ENCODE measurements at regions not wholly inside any gene's neighbourhood (a gene's known extent, or its start where the extent isn't known, plus 50 kb on each side); places are given as distances from the start of the nearest gene placed in this dataset.

- Mint-ChIP-seq H3K36me3 (no peaks in the 10 kb centered on the region), H3K27ac (no peak overlapping the region)
Observed at GRCh38 chr12:124726596-124727263, 136.9 kb downstream of the SCARB1 start.

GRCh38 chr12:124725597-124726237 is 137.9 kb downstream of the SCARB1 start:
- Mint-ChIP-seq H3K36me3 (no peaks in the 10 kb centered on the region), H3K4me3 (no peak overlapping the region), H3K27me3 (no peaks in the 10 kb centered on the region), H3K27ac (no peak overlapping the region), H3K4me1 (ENCODE audit: low read depth) (no peaks in the 10 kb centered on the region), H3K9me3 (ENCODE audit: low read depth) (no peaks in the 10 kb centered on the region)

More at GRCh38 chr12:124726596-124727263, 136.9 kb downstream of the SCARB1 start:
- no peaks in the 10 kb centered on the region for H3K27me3 Mint-ChIP-seq
- no peaks in the 10 kb centered on the region for H3K9me3 Mint-ChIP-seq (ENCODE audit: low read depth)
- H3K4me3 Mint-ChIP-seq, result no peak overlapping the region
- H3K4me1 Mint-ChIP-seq (ENCODE audit: low read depth), result no peaks in the 10 kb centered on the region

GRCh38 chr12:124725099-124725498 is 138.6 kb downstream of the SCARB1 start:
- no peaks in the 10 kb centered on the region for H3K4me1 Mint-ChIP-seq (ENCODE audit: low read depth)
- H3K27ac Mint-ChIP-seq, result no peak overlapping the region
- H3K36me3 Mint-ChIP-seq, result no peaks in the 10 kb centered on the region
- no peaks in the 10 kb centered on the region for H3K27me3 Mint-ChIP-seq
- H3K4me3 Mint-ChIP-seq, result no peak overlapping the region
- H3K9me3 Mint-ChIP-seq (ENCODE audit: low read depth), result no peaks in the 10 kb centered on the region

GRCh38 chr12:124722878-124723277 is 140.8 kb downstream of the SCARB1 start:
- Mint-ChIP-seq H3K4me1 (ENCODE audit: low read depth) (no peaks in the 10 kb centered on the region), H3K9me3 (ENCODE audit: low read depth) (no peaks in the 10 kb centered on the region), H3K27ac (no peak overlapping the region), H3K27me3 (no peaks in the 10 kb centered on the region), H3K36me3 (no peaks in the 10 kb centered on the region), H3K4me3 (no peak overlapping the region)

- H3K4me3 Mint-ChIP-seq, result no peak overlapping the region
- H3K36me3 Mint-ChIP-seq, result no peaks in the 10 kb centered on the region
- no peaks in the 10 kb centered on the region for H3K9me3 Mint-ChIP-seq (ENCODE audit: low read depth)
- H3K27me3 Mint-ChIP-seq, result no peaks in the 10 kb centered on the region
- H3K4me1 Mint-ChIP-seq (ENCODE audit: low read depth), result no peaks in the 10 kb centered on the region
- no peak overlapping the region for H3K27ac Mint-ChIP-seq
Observed at GRCh38 chr12:124721501-124722162, 142.0 kb downstream of the SCARB1 start.

GRCh38 chr12:124720681-124721500 is 142.8 kb downstream of the SCARB1 start:
- Mint-ChIP-seq H3K27ac (no peak overlapping the region), H3K4me3 (no peak overlapping the region), H3K4me1 (ENCODE audit: low read depth) (no peaks in the 10 kb centered on the region), H3K27me3 (no peaks in the 10 kb centered on the region), H3K9me3 (ENCODE audit: low read depth) (no peaks in the 10 kb centered on the region), H3K36me3 (no peaks in the 10 kb centered on the region)

- Mint-ChIP-seq H3K4me3 (no peak overlapping the region), H3K4me1 (ENCODE audit: low read depth) (no peaks in the 10 kb centered on the region), H3K36me3 (no peaks in the 10 kb centered on the region), H3K9me3 (ENCODE audit: low read depth) (no peaks in the 10 kb centered on the region), H3K27me3 (no peaks in the 10 kb centered on the region), H3K27ac (no peak overlapping the region)
Observed at GRCh38 chr12:124720004-124720680, 143.5 kb downstream of the SCARB1 start.

- Mint-ChIP-seq H3K4me1 (ENCODE audit: low read depth) (peaks cover 6% of the 10 kb centered on the region), H3K4me3 (no peak overlapping the region), H3K36me3 (no peaks in the 10 kb centered on the region), H3K27ac (no peak overlapping the region), H3K9me3 (ENCODE audit: low read depth) (no peaks in the 10 kb centered on the region), H3K27me3 (no peaks in the 10 kb centered on the region)
Observed at GRCh38 chr12:124719231-124719630, 144.4 kb downstream of the SCARB1 start.

GRCh38 chr12:124718458-124718857 is 145.2 kb downstream of the SCARB1 start:
- Mint-ChIP-seq H3K27me3 (no peaks in the 10 kb centered on the region), H3K27ac (no peak overlapping the region), H3K9me3 (ENCODE audit: low read depth) (no peaks in the 10 kb centered on the region), H3K4me1 (ENCODE audit: low read depth) (peaks cover 13% of the 10 kb centered on the region), H3K36me3 (no peaks in the 10 kb centered on the region), H3K4me3 (no peak overlapping the region)

- no peaks in the 10 kb centered on the region for H3K9me3 Mint-ChIP-seq (ENCODE audit: low read depth)
- H3K27ac Mint-ChIP-seq, result no peak overlapping the region
- no peak overlapping the region for H3K4me3 Mint-ChIP-seq
- no peaks in the 10 kb centered on the region for H3K27me3 Mint-ChIP-seq
- H3K4me1 Mint-ChIP-seq (ENCODE audit: low read depth), result peaks cover 17% of the 10 kb centered on the region
- no peaks in the 10 kb centered on the region for H3K36me3 Mint-ChIP-seq
Observed at GRCh38 chr12:124718036-124718435, 145.6 kb downstream of the SCARB1 start.

GRCh38 chr12:124717318-124717717 is 146.3 kb downstream of the SCARB1 start:
- peaks cover 21% of the 10 kb centered on the region for H3K4me1 Mint-ChIP-seq (ENCODE audit: low read depth)
- H3K27me3 Mint-ChIP-seq, result no peaks in the 10 kb centered on the region
- H3K36me3 Mint-ChIP-seq, result no peaks in the 10 kb centered on the region
- H3K27ac Mint-ChIP-seq, result no peak overlapping the region
- no peak overlapping the region for H3K4me3 Mint-ChIP-seq
- no peaks in the 10 kb centered on the region for H3K9me3 Mint-ChIP-seq (ENCODE audit: low read depth)

- Mint-ChIP-seq H3K27me3 (no peaks in the 10 kb centered on the region), H3K27ac (no peak overlapping the region), H3K9me3 (ENCODE audit: low read depth) (no peaks in the 10 kb centered on the region), H3K4me1 (ENCODE audit: low read depth) (peaks cover 21% of the 10 kb centered on the region), H3K36me3 (no peaks in the 10 kb centered on the region), H3K4me3 (no peak overlapping the region)
Observed at GRCh38 chr12:124716208-124717130, 147.2 kb downstream of the SCARB1 start.

GRCh38 chr12:124715121-124715990 is 147.9 kb upstream of the NCOR2 start:
- Mint-ChIP-seq H3K27me3 (no peaks in the 10 kb centered on the region), H3K9me3 (ENCODE audit: low read depth) (no peaks in the 10 kb centered on the region), H3K4me3 (no peak overlapping the region), H3K27ac (peak overlapping the region; percentile 46), H3K4me1 (ENCODE audit: low read depth) (peaks cover 21% of the 10 kb centered on the region), H3K36me3 (no peaks in the 10 kb centered on the region)
